HG03342 (cell line): ENCODE measurements at regions not wholly inside any gene's neighbourhood (a gene's known extent, or its start where the extent isn't known, plus 50 kb on each side); places are given as distances from the start of the nearest gene placed in this dataset.
"Not testable (repeated sequence)": the region's sequence is repeated elsewhere in the genome, so short reads cannot be mapped to it uniquely, and the experiment has no call there.

Experiments used
- ATAC-seq: cut with Tn5 transposase; IDR thresholded peaks from one replicate; pipeline ENCODE4 v1.9.1; 2021; ENCODE audit warnings: mild to moderate bottlenecking, moderate library complexity; ENCODE audit not compliant: unreplicated experiment

DNA sequence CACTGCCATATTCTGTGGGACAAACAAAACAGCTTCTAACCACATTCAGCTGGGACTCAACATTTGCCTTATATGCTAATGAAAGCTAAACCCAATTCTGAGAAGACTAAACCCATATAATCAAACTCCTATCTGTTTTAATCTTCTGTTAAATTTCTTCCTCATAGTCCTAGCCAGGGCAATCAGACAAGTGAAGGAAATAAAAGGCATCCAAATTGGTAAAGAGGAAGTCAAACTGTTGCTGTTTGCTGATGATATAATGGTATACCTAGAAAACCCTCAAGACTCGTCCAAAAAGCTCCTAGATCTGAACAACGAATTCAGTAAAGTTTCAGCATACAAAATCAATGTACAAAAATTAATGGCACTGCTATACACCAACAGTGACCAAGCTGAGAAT lies 157.1 kb downstream of the PHLDA1 start:
- ATAC-seq, result no peak

DNA sequence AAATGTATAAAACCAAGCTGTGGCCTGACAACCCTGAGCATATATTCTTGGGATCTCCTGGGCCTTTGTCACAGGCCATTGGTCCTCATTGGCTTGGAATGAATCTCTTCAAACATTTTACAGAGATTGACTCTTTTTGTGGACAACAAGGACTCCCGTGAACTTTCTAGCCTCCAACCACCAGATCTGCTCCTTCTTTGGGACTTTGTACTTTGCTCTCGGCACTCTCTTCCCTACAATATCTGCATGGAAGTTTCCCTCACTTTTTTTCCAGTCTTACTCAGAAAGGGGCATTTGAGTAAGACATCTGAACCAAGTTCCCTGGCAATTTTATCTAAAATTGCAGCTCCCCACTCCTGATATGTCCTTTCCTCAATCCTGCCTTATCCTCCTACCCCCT lies 158.8 kb downstream of the PHLDA1 start:
- ATAC-seq, result no peak

DNA sequence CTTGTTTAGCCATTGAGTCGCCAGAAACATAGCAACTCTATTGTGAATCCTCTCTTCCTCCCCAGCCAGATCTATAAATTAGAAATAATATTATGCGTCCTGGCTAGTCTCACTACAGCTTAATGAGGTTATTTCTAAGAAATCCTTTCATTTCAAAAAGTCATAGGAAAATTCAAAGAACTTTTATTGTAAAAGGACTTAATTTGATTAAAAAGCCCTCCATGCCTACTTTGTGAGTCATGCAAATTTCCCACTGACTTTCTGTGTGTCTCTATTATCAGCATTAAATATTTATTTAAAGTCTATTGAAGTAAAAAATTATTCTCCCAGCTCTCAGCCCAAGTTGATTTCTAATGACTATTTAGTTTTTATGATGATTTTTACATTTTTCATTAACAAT lies 160.7 kb downstream of the PHLDA1 start:
- no peak for ATAC-seq

DNA sequence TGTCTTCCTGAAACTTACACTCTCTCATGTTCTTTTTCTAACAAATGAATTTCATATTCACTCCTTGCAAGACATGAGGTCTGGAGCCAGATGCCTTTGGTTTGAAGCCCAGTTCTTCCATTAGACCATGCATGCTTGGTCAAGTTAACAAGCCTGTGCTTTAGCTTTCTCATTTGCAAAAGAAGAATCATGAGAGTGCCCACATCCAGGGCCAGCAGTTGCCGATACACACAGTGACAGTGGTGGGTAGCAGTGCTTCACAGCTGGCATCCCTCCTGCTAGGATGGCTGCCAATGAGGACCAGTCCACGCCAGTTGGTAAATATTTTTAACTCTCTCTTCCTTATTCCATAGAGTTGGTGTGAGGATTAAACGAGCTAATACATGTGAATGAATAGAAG lies 163.1 kb downstream of the PHLDA1 start:
- no peak for ATAC-seq

DNA sequence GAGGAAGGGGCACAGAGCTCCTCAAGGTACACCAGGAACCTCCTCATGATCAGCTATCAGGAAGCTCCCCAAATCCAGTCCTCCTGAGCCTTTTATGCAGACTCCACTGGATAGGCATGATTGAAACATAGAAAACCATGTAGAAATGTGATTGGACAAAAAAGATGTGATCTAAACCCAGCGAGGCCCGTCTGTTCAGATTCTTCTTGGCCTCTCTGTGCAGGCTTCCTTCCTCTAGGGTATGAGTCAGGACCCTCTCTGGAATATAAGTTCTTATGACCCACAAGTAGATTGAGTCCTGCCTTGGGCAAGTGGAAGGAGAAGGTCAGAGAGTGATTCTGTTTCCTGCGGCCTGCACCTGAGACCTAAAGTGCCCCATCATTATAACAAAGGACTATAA lies 166.3 kb downstream of the PHLDA1 start:
- ATAC-seq, result no peak

DNA sequence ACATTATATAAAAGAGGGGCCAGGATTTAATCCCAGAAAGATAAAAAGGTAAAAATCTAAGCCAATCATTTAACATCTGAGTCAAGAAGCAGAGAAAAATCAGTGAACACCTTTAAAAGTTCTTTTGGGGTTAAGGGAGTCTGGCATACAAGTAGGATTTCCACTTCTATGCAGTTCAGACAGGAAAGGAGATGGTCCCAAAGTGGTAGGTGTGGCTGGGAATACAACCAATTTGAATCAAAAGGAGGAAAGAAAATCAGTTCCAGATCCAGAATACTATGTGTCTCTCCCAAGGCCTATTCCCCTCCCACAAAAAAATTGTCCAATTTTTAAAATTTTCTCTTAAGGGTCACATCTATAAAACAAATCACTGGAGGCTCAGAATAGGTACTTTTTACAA lies 167.4 kb downstream of the PHLDA1 start:
- ATAC-seq, result no peak

DNA sequence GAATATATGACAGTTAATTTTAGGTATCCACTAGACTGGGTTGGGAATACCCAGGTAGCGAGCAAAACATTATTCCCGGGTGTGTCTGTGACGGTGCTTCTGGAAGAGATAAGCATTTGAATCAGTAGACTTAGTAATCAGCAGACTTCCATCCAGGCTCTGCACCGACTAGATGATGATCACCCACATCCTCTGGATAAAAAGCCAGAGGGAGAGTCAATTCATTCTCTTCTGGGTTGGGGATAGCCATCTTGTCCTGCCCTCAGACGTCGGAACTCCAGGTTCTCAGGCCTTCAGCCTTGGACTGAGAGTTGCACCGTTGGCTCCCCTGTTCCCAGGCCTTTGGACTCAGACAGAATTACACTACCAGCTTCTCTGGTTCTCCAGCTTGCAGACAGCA lies 168.0 kb downstream of the PHLDA1 start:
- ATAC-seq, result no peak

DNA sequence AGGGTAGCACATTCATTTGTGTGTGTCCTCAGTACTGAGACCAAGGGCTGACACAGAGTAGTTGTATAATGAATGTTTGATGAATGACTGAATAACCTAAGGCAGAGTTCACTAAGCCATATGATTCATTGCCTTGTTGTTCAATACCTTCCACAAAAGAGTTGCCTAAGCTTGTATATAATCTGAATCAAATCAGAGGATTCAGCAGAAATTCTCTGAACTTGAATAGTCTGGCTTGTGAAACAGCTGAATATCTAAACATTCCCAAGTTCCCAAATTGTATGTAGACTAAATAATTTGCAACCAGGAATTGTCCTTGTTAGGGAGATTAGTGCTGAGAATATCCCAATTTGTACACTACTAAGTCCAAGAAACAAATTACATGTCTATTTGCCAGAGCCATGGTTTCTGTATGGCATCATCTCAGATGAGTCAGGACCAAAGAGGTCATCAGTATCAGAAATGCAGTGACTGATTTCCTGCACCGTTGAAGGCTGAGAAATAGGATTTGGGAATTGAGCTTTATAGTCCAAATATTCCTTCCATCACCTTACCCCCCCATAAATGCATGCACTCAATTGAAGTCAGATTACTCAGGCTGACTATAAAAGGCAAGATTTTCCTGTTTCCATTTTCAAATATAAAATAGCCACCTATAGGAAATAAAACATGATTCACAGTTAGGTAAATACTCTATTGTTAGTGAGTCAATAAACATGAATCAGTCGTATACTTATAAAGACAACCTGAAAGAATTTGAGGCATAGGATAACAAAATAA lies 168.7 kb downstream of the PHLDA1 start:
- no peak for ATAC-seq

DNA sequence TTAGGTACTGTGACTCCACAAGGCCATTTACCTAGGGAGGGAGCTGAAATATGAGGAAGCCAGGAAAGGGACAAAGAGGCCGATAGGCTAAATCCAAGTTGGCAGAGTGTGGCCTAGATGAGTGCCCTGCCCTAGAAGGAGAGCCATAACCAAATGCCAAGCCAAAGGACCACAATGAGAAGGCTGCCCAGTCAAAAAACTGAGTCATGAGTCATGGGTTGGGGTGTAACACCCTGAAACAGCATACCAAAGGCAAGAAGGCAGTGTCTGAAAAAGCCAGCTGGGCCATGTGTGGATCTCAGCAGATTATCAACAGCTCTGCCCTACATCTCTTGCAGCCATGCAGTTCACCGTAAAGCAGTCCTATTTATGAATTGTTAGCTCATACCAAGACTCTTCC lies 171.7 kb downstream of the PHLDA1 start:
- ATAC-seq, result no peak

DNA sequence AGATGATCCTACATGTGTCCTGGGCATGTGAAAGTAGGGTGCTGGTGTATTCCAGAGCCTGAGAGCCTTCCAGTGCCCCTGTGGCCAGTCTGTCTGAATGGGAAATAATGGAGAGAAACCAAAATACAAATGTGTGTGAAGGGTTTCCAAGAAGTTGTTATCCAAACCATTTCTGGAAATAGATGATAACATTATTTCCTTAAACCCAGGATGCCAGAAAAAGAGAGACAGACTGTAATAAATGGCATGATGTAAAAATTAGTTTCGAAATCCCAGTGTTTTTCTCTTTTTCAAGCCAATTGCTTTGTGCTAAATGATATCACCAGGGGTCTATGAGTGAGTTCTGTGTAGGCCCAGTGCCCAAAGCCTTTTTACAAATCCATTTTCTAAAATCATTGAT lies 175.3 kb downstream of the PHLDA1 start:
- ATAC-seq, result no peak

DNA sequence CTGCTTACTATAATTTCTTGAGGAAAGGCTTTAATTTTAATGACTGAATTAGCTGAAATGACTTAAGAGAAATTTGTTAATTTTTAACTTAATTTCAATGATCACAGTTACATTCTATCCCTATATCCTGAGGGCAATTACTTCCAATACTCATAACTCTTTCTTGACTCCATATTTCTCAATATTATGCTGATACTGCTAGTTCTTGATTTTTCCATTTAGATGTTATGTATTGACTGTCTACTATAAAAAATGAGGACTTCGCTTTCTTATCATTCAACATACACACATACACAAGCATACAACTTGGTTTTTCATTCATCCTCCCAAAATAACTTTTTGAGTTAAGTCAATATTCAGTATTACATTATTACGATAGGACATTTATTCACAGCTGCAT lies 176.2 kb downstream of the PHLDA1 start:
- no peak for ATAC-seq

DNA sequence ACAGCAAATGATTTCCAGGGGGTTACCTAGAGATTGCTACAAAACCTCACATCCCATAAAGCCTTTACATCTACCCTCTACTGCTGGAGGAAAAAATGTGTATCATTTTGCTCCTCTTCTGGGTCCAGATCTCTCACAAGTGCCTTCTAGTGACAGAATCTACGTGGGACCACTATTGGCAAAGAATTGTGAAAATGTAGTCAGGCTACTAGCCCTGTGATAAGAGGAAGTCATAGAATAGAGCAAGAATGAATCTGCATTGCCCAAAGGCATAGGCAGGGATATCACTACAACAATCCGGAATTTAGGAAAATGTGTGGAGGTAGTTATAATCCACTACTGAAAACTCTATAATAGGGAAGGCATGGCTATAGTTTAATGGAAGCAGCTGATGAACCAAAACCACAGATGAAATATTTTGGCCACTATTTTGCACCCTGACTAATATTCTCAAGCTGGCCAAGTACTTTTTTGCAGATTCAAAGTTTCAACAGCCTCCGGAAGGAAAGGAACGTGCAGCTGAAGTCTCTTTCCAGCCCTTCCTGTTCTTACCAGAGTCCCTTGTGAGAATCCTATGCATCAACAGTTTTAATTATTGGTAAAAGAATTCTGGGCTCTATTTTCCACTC lies 176.8 kb downstream of the PHLDA1 start:
- no peak for ATAC-seq

DNA sequence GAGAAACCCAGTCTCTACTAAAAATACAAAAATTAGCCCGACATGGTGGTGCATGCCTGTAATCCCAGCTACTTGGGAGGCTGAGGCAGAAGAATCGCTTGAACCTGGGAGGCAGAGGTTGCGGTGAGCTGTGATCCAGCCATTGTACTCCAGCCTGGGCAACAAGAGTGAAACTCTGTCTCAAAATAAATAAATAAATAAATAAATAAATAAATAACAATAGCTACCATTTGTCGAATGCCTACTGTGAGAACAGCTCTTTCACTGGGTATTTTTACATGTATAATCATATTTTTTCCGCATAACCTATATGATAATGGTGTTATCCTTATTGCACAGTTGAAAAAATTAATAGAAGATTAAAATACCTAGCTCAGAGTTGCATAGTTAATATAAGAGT lies 177.4 kb downstream of the PHLDA1 start:
- not testable (repeated sequence) for ATAC-seq

DNA sequence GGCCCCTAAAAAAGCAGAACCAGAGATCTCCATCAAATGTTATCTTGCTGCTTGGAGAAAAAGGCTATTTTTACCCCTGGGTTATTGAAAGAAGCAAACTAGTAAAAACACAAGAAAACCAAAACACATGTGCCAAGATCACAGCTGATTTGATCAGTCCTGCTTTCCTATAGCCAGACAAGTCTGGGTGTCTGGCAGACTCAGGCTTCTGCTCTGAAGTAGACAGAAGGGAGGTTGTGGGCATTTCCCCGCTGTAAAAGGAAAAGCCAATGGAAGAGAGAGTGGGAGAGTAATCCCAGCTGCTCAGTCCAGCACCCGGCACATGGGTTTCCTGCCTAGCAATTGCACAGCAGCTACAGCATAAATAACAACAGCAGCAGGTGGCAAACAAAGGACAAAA lies 177.9 kb downstream of the PHLDA1 start:
- ATAC-seq, result no peak

DNA sequence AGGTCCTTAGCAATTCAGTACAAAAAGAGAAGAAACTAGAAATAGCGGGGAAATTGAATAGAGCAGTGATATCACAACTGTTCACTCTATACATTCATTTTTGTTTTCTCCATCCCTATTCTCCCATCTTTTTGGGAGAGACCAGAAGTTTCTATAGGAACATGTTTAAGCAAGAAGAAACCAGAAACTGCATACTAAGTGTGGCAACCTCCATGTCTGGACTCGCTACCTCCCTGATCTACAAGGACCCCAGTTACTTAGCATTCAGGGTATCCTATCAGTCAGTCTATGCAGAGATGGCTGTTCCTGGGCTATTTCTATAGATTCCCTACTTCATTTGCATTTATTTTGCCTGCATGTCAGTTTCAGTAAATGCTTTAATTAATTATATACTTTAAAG lies 178.6 kb downstream of the PHLDA1 start:
- ATAC-seq, result no peak

DNA sequence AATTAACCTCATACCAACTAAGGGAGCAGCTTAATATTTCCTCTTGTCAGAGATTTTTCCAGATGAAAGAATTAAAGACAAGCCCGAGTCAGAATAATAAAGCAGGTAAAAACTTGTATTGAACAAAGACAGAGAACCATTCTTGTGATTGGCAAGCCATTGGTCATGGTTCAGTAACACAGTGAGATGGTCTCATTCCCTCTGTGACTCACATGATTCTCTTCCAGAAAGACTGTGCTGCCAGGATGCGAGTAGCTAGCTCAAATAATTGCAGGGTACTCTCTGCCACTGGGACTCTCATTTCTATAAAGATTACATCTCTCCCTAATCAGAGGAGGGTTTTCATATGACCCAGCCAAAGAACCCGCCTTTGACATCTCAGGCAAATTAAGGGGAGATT lies 179.4 kb downstream of the PHLDA1 start:
- ATAC-seq, result no peak

DNA sequence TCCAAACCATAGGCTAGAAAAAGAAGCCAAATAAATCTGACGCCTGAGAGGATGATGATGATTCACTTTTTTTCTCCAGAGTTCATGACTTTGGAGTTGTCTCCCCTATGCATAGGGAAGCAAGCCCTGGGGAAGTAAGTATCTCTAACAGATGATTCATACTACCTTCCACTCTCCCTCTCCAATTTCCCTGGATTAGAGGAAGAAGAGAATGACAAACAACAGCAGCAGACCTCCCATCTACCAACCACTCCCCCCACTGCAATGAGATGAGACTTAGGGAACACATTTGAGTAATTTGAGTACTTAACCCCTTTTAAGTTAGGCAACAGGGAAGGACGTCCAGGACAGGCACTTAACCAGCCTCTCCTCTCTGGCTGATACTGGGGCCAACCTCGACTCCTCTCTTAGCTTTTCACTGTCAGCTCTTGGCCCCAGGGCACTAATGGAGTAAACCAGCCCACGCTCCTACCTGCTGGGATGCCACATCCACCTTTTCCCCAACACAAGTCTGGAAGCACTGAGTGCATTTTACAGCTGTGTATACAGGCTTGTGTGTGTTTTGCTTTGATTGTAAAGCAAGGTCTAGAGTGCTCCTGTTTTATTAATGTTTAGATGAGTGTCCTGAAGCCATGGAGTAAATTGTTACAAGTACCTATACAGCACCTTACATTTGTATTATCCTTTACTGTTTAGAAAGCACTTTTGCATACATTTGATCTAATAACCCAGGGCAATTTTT lies 180.7 kb downstream of the PHLDA1 start:
- no peak for ATAC-seq

DNA sequence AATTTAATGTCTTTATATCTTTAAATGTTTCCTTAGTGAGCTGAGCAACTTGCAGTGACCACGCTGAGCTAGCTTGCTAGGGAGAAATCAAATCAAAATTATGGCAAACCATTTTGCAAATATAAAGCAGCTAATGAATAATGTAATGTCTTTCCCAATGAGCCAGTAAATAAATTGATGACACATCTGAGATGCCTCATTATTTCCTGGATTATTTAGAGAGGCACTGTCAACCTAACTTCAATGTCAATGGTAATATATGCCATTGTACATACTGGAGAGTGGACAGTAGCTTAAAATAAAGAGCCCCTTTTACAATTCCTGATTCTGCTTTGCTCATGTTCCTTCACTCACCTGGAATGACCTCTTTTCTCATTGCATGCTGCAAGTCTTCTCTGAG lies 182.6 kb downstream of the PHLDA1 start:
- no peak for ATAC-seq

DNA sequence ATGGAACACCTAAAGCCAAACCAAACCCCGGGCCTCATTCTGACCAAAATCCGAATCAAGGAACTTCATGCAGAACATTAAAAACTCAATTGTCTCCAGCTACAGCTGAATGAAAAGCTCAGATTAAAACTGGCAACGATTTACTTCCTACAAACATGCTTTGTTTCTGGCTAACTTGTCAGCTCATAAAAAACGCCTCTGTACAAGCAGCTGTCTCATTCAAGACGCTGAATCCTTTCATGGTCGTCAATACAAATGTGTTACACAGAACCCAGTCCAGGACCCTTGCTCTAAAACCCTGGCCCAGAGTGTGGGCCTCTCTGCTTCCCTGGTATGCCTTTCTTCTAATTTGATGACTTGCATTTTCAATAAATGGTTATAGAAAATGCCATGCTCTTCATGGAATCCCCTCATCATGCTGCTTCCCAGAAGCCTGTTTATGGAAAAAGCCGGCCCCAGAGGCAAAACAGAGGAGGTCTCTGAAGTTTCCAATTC lies 183.1 kb downstream of the PHLDA1 start:
- ATAC-seq, result no peak

DNA sequence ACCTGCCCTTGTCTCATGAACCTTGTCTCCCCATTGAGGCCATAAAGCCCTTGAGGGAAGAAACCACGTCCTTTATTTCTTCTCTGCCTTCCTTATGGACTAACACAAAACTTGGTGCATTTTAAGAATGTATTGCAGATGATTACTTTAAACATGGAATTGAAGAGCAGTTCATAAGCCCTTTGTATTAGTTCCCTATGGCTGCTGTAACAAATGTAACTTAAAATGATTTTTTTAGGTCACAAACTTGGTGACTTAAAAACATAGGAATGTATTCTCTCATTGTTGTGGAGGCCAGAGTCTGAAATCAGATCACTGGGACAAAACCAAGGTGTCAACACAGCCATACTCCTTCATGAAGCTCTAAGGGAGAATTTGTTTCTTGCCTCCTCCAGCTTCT lies 185.5 kb downstream of the PHLDA1 start:
- no peak for ATAC-seq

DNA sequence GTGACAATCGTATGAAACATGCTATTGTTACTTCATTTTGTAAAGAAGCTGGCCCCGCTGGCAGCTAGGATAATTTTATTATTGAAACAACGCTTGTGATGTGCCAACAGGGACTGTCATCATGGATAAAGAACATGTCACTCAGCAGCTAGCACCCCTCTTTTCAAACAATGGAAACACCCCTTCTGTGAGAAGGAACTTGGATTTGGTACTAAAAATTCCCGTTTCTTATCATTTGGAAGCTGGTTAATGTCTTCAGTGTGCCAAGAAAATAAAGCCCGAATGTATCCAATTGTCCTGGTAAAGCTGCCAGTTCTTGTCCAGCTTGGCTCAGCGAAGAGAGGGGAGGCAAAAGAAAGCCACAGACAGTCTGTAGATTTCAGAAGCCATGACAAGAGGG lies 186.6 kb downstream of the PHLDA1 start:
- no peak for ATAC-seq
